Epithelial cell of esophagus (primary cell): ENCODE measurements at regions not wholly inside any gene's neighbourhood (a gene's known extent, or its start where the extent isn't known, plus 50 kb on each side); places are given as distances from the start of the nearest gene placed in this dataset.

Experiments
- DNase-seq: peaks from one replicate; pipeline ENCODE4 v3.0.0; 2010; ENCODE audit warnings: low read depth
- H3K4me3 ChIP-seq: 2 replicates; pipeline ENCODE4 v1.5.1; 2011; ENCODE audit warnings: mild to moderate bottlenecking, low read length, control low read depth
- TF ChIP-seq, protein P1 (sequence below): IDR thresholded peaks from 2 replicates; pipeline ENCODE4 v1.5.1; 2011; ENCODE audit warnings: low read depth, mild to moderate bottlenecking, low read length, control low read depth, inconsistent platforms; ENCODE audit not compliant: insufficient read depth; ENCODE audit errors: missing control alignments

- TF ChIP-seq, protein P1, sequence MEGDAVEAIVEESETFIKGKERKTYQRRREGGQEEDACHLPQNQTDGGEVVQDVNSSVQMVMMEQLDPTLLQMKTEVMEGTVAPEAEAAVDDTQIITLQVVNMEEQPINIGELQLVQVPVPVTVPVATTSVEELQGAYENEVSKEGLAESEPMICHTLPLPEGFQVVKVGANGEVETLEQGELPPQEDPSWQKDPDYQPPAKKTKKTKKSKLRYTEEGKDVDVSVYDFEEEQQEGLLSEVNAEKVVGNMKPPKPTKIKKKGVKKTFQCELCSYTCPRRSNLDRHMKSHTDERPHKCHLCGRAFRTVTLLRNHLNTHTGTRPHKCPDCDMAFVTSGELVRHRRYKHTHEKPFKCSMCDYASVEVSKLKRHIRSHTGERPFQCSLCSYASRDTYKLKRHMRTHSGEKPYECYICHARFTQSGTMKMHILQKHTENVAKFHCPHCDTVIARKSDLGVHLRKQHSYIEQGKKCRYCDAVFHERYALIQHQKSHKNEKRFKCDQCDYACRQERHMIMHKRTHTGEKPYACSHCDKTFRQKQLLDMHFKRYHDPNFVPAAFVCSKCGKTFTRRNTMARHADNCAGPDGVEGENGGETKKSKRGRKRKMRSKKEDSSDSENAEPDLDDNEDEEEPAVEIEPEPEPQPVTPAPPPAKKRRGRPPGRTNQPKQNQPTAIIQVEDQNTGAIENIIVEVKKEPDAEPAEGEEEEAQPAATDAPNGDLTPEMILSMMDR, result no peak
- DNase-seq, result no peak
- H3K4me3 ChIP-seq, result no peak overlapping the region
Observed at GRCh38 chr9:3004572-3004971, 160.7 kb upstream of the PUM3 start.

- H3K4me3 ChIP-seq, result no peak overlapping the region
- peak; percentile 58 for DNase-seq
- TF ChIP-seq, protein P1, result no peak
Observed at GRCh38 chr9:3001311-3001710, 157.4 kb upstream of the PUM3 start.

DNA sequence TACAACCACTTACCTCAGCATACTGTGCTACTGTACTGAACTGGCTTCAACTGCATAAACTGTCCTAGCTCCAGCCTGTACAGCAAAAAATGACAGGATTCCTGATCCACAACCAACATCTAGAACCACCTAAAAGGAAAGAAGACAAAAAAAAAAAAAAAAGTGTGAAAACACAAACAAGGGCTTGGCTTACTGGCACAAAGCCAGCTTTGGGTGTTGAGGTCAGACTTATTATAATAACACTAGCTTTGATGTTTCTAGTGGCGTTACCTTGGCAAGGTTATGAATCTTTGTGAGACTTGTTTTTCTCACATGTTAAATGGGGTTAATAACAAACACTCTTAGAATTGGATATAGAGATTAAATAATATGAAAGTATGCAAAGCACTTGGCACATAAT is 148.5 kb upstream of the PUM3 start:
- no peak for DNase-seq
- no peak overlapping the region for H3K4me3 ChIP-seq
- TF ChIP-seq, protein P1, result no peak

DNA sequence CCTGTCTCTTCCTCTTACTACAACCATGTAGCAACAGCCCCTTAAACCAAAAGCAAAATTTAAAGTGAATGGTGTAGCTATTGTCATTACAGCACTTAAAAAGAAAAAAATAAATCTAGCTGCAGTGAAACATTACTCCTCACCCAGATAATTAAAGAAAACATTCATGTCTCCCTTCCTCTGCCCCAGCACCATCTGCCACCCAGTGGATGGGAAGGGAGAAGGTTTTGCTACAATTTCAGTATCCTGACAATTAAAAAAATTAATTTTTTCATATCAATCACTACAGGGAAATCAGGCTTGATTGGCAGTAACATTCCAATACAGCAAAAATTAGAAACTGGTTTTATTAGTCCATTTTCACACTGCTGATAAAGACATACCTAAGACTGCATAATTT is 147.4 kb upstream of the PUM3 start:
- no peak overlapping the region for H3K4me3 ChIP-seq
- TF ChIP-seq, protein P1, result peak; percentile 31
- DNase-seq, result no peak

GRCh38 chr9:2987679-2988078 is 143.8 kb upstream of the PUM3 start:
- no peak overlapping the region for H3K4me3 ChIP-seq
- no peak for DNase-seq
- TF ChIP-seq, protein P1, result no peak

DNA sequence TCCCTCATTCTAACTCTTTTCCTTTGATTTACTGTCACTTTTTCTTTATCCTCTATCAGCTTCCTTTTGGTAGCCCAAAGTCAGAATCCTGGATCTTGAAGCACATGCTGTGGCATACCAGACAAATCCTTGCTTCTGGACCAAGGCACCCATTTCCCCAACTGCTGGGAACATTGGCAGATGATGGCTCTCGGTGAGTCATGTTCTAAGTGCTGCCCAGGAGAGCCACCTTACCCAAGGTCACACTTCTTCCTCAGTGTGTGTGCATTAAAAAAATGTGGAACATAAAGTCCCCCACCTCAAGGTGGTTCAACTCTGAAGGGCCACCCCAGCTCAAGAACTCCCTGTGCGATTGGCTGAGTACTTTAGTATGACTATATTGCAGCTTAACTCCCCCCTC is 141.4 kb upstream of the PUM3 start:
- DNase-seq, result no peak
- TF ChIP-seq, protein P1, result no peak
- H3K4me3 ChIP-seq, result no peak overlapping the region

GRCh38 chr9:2984491-2984890 is 140.6 kb upstream of the PUM3 start:
- TF ChIP-seq, protein P1, result no peak
- DNase-seq, result no peak
- no peak overlapping the region for H3K4me3 ChIP-seq
